SH-SY5Y (cell line): ENCODE measurements at regions not wholly inside any gene's neighbourhood (a gene's known extent, or its start where the extent isn't known, plus 50 kb on each side); places are given as distances from the start of the nearest gene placed in this dataset.

Source experiments
- GATA2 ChIP-seq: IDR thresholded peaks from 2 replicates; pipeline ENCODE4 v1.6.1; 2011; ENCODE audit warnings: mild to moderate bottlenecking, low read depth, low read length
- GATA3 ChIP-seq: IDR thresholded peaks from 2 replicates; pipeline ENCODE4 v1.6.1; 2011; ENCODE audit warnings: low read depth, mild to moderate bottlenecking, low read length, moderate library complexity

DNA sequence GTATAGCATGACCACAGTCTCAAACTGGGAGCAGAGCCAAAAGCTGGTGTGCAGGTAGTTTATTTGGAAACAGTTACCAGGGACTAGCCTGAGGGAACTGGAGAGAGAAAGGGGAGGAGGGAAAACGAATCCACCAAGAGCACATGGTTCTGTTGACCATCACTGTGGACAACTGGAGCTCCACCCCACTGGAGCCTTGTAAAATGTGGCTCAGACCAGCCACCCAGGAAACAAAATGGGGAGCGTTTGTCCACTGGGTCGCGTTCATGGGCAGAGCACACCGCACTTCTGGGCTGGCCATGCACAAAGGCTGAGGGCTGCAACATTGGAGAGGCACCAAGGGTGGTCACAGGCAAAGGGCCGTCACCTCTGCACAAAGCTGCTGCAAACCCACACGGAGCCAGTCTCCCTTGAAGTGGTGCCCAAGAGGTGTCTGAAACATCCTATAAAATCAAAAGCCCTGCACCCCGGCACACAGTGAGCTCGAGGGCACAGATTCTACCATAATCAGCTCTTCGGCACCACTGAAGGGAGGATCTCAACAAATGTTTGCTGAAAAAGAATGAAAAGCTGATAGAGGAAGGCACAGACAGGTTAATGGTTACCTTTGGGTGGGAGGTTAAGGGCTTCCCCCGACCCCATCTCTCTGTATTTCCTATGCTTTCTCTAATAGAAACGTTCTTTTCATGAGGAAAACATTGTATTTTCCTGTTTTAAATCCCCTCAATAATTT lies 192.9 kb downstream of the INHBB start:
- no peak for TF ChIP-seq GATA3
- TF ChIP-seq GATA2: no peak

DNA sequence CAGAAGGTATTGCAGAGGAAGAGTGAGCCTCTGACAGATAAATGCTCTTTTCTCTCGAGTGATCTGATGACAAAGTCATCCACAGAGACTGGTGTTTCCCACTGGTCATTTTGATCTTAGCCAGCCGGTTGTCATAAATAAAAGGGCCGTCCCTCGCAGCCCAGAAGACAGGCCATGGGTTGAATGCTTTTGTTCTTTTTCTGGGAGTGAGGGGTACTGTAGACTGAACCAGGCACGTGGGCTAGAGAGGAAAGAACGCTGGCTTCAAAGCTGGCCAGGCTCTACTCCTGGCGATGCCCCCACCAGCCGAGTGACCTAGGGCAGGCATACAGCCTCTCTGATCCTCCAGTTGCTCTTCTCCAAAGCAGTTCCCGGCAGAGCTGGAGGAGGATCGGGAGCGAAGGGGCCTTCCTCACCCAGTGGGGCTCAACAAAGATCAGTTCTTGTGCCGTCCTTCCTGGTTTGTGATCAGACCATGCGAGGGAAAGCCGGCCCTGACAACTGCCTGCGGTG lies 193.5 kb downstream of the INHBB start:
- TF ChIP-seq GATA3 (no peak), GATA2 (no peak)

DNA sequence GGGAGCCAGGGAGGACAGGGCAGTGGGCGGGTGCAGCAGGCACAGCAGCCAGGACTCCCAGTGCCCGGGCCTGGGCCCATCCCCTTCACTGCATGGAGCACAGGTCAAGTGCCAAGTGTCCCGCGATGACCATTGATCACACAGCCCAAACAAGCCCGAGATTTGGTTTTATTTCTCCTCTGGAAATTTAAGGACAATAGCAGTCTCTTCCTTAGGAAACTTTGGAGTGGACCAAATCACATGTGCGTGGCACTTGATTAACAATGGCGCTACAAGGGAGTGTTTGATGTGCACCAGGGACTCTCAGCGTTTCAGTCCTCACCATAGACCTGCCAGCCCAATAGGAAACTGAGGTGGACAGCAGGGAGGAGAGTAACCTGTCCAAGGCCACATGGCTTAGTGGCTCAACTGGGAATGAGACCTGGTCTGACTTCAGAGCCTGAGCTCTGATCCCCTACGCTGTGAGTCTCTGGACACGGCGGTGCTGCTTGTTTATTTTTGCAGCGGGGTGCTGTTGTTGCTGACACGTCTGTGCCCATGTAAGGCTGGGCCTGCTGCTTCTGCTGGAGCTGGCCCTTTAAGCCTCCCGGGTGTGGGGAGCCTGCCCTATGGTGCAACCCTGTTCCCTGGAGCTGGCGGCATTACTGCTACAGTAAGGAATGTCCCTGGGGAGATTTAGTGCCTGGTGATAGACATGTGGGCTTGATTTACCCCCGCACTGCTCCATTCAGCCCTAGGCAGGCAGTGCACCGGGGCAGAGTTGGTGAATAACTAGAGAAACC lies 194.2 kb downstream of the INHBB start:
- TF ChIP-seq GATA3 (no peak), GATA2 (no peak)

DNA sequence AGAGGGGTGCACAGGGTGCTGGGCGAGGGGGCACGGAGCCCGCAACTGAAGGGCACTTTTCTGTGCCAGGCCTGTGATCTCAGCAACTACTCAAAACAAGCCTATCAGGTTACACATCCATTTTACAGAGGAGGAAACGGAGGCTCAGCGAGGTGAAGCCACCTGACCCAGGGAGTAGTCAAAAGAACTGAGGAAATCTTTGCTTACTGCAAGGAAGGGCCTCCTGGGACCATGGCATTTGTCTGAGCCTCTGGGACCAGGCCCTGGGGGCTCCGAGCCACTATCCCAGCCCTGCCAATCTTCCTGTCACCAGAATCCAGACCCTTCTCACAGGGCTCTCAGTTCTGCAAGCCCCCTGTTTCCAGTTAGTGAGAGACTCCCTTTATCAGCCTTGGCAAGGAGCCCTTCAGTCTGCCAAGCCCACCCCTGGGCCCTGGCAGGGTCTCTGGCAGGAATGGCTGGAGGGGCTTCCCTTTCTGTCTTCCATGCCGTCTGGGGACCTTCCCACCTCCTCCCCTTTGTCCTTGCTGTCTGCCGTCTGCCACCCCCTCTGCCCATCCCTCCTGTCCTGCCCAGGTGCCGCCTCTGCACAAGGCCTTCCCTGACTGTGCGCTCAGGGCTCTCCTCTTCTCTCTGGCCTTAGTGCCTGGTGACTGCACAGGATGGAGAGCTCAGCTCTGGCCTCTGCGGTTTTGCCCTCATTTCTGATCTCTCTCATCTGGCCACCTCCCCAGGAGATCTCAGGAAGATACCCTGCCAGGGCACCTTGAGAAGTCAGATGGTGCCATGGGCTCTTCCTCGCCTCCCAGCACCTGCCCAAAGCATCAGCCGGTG lies 194.7 kb upstream of the GLI2 start:
- TF ChIP-seq GATA3 (no peak), GATA2 (no peak)

DNA sequence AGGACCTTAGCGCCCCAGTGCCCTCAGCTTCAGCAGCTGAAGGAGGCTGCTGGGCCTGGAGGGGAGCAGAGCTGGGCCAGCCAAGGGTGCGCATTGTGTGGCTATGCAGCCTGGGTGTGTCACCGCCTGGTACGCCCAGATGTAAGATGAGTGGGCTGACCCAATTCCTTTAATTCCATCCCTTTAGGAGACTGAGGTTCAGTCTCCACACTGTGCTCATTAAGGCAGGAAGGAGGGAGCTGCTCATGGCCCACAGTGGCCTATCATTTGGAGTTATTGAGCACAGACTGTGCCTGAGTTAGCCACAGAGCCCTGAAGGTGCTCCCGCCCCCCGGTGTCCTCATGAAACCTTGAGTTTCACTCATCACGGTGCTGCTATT lies 194.1 kb upstream of the GLI2 start:
- TF ChIP-seq GATA3: no peak
- no peak for TF ChIP-seq GATA2

DNA sequence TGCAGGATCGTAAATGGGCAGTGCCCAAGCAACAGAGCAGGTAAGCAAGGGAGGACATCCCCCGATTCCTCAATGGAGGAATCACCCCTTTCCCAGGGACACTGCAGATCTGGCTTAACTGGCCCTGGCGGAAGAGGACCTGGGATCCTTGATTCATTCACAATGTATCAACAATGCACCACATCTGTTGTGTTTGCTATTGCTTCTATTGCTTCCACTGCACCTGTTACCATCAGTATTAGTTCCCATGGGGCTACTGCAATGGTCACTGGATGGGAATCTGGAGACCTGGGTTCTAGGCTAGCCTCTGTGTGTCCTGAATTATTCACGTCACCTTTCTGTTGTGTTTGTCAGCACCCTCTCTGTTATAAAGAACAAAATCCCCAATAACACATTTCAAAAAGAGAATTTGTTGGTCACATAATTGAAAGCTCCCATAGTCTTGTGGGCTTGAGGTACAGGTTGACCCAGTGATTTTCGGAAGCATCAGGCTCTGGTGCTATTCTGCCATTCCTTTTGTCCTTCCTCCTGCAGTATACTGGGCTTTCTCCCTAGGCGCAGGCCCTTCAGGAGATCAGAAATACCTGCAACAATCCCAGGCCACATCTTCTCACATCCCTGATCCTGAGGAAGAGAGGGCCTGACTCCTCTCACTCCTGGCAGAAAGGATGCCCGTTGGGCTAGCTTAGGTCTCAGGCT lies 193.5 kb upstream of the GLI2 start:
- no peak for TF ChIP-seq GATA3
- no peak for TF ChIP-seq GATA2

DNA sequence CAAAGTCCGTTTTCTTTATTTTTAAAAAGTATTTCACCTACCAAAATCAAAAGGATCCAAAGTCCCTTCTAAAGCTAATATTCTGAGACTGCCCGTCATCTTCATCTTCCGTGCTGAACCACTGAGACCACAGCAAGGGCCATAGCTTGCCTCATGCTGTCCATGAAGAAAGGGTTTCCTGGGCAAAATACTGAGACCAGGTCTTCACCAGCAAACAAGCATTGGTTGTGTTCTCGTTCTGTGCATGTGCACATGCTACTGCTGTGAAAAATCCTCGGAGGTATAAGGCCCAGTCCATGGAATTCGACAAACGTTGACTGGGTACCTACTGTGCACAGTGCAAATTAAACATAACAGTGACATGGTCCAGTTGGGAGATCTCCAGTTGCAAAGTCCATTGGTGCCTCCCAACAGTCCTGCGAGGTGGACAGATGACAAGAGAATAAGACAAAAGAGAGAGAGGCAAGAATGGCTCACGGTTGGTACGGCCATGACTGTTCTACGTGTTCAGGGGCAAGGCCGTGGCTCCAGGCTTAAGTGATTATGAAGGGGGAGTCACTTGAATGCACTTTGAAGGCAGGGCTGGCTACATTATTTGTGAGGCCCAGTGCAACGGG lies 192.6 kb upstream of the GLI2 start:
- no peak for TF ChIP-seq GATA2
- TF ChIP-seq GATA3: no peak

DNA sequence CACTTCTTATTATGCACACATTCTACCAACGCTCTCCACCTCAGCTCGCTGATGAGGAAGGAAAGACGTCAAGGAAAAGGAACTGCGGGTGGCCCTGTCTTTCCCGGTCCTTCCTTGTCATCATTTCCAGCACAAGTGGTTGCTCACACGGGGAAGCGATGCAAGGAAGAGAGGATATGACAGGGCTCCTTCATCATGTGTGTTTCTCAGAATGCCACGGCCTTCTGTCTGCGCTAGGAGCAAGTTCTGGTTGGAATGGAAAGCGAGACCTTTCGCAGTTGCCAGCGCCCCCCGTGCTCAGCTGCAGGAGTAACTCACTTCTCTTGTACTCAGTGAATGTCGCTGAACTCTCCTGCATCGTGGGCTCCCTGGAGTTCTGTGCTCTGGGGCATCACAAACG lies 191.8 kb upstream of the GLI2 start:
- TF ChIP-seq GATA3 (no peak), GATA2 (no peak)

DNA sequence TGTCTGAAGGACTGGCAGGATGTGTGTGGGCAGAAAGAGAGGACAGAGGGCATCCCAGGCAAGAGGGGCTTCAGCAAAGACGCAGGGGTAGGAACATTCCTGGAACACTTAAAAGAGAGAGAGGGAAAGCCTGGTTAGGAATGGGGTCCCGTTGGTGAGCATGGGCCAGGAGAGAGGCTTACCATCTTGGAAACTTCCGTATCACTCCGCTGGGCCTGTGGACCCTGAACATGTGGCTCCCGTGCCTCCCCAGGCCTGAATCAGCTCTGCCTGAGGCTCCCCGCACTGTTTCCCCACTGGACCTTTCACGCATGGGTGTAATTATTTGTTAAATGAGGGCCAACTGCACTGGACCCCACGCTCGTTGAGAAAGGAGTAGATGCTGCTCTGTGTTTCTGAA lies 191.1 kb upstream of the GLI2 start:
- TF ChIP-seq GATA3 (no peak), GATA2 (no peak)

DNA sequence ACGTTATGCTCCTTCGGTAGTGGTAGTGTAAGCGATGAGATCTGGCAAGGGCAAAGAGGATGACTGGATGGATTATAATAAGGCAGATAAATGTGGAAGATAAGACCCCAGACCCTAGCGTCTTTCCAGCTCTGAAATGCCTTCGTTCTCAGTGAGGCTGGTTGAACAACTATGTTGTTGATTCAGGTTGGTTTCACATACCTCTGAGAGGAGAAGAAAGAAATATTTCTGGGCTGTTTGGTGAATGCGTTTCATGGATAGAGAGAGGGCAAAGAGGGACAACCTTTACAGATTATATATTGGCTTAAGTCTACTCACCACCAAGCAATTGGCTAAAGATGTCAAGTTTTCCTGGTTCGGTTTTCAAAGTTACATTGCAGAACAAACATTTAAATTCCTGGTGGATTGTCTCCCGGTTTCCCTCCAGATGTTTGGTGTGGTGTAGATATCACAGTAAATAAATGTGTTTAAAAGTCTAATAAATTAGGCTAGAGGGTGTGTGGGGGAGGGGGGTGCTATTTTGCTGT lies 190.1 kb upstream of the GLI2 start:
- no peak for TF ChIP-seq GATA2
- TF ChIP-seq GATA3: no peak

DNA sequence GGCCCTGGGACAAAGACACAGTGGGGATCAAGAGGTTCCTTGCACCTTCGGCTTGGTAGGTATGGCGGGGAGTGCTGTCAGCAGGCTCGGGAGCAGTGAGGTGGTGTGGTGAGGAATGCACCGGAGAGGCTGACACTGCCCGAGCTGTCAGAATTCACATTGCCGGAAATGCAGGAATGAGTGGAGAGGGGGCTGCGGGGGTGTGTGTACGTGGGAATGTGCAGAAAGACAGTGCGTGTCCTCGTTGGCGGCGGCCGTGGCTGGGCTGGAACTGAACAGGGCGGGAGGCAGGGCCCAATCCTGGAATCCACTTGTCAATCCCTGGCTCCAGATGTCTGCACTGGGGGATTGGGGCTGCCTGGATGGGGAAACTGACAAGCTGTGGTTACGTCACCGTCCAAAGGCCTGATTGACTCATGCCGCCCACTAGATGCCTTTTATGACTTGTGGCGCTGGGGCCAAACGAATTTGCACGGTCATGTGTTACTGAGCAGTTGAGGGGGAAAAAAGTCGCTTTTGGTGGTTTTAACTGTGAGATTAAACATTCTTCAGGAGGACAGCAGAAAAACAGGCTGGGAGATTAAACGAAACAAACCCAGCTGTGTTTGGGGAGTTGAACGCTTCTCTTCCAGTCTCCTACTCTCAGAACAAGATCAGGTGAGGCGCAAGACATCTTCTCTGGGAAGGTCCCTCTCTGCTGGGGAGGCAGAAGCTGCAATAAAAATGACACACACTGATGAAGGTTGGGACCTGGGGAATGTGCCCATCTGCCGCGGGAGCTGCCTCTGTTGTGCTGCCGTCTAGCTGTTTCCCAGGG lies 189.4 kb upstream of the GLI2 start:
- no peak for TF ChIP-seq GATA2
- TF ChIP-seq GATA3: no peak

DNA sequence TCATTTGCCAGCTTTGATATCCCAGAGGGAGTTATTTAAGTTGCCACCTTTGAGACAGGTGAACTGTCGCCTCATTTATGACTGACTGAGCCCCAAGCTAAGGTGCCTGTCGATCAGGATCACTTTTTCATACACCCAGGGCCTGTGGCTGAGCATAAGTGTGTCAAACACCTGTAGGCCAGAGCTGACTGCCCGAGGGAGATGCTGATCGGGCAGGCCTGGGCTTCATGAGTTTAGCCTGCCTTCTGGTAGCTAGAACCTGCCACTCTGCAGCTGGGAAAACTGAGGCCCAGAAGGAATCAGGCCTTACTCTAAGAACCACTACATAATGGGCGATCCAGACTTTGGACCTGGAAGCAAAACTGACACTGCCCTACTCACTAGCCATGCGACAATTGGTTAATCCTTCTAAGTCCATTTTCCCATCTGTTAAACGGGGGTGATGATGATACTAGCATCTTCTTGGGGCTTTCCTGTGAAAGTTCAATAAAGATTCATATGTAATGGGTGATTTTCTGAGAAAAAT lies 188.7 kb upstream of the GLI2 start:
- no peak for TF ChIP-seq GATA3
- TF ChIP-seq GATA2: no peak

DNA sequence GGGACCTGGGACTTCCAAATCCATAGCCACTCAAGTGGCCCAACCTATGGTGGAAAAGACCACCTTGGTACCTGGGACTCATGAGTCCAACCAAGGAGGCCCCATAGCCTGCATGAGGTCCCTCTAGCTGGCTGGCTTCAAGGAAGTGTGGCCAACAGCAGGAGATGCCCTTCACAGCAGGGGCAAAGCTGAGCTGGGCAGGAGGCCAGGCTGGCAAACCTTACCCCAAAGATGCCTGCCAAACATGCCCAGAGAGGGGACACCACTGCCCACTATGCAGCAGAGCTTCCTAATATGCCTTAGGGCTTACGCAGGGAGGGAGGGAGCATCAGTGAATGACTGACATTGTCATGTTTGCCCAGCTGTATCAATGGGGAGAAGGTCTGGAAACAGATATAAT lies 188.0 kb upstream of the GLI2 start:
- TF ChIP-seq GATA3: no peak
- TF ChIP-seq GATA2: no peak
